ENCODE measurements at regions not wholly inside any gene's neighbourhood (a gene's known extent, or its start where the extent isn't known, plus 50 kb on each side); places are given as distances from the start of the nearest gene placed in this dataset.

DNA sequence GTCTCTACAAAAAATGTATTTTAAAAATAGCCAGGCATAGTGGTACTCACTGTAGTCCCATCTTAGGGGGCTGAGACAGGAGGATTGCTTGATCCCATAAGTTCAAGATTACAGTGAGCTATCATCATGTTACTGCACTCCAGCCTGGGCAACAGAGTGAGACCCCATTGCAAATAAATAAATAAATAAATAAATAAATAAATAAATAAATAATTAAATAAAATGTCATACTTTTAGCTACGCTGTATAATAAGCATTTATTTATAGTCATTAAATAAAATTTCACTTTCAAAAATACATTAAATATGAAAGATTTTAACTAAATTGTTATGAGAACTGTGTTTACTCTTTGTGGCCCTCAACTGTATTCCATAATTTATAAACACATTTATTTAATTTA is 1124.2 kb downstream of the PCDH7 start:
- Histone ChIP-seq H3K14ac (ENCODE audit: insufficient read depth, low read length) (no peak overlapping the region), H3K4ac (ENCODE audit: low read depth, low read length) (no peak overlapping the region), H3K23ac (ENCODE audit: insufficient read length, low read depth, low read length) (no peak overlapping the region), H2BK15ac (ENCODE audit: low read depth, low read length) (no peak overlapping the region), H2AK5ac (ENCODE audit: insufficient read length, low read length) (no peak overlapping the region), H3K18ac (ENCODE audit: insufficient read length, low read depth, low read length) (no peak overlapping the region), H2BK12ac (ENCODE audit: insufficient read length, low read depth, low read length) (no peak overlapping the region), H3K9me3 (ENCODE audit: control insufficient read depth, low read depth, low read length) (no peaks in the 10 kb centered on the region), H3K56ac (ENCODE audit: insufficient read length, low read depth, low read length) (no peak overlapping the region), H3T11ph (ENCODE audit: low read length) (no peak overlapping the region), H3K9ac (ENCODE audit: extremely low read depth, insufficient read length, low read length) (no peak overlapping the region), H3K4me2 (ENCODE audit: insufficient read depth, insufficient read length, low read length) (no peak overlapping the region), H3K79me2 (ENCODE audit: insufficient read depth, low read length) (no peaks in the 10 kb centered on the region), H4K91ac (ENCODE audit: insufficient read length, low read depth, low read length) (no peak overlapping the region), H3K4me1 (ENCODE audit: insufficient read depth, low read length) (no peaks in the 10 kb centered on the region), H3K23me2 (ENCODE audit: insufficient read length, low read depth, low read length, poor library complexity, severe bottlenecking) (no peaks in the 10 kb centered on the region), H3K27me3 (ENCODE audit: insufficient read depth, low read length) (no peaks in the 10 kb centered on the region), H2BK20ac (ENCODE audit: low read depth, low read length, poor library complexity, severe bottlenecking) (no peak overlapping the region), H3K79me1 (ENCODE audit: insufficient read depth, low read depth, low read length, poor library complexity, severe bottlenecking) (no peaks in the 10 kb centered on the region), H3K27ac (ENCODE audit: insufficient read length, low read depth, low read length) (no peak overlapping the region), H4K8ac (replicated peaks; ENCODE audit: insufficient read length, low read depth, low read length) (no peak overlapping the region), H2BK120ac (ENCODE audit: low read depth, low read length, poor library complexity, severe bottlenecking) (no peak overlapping the region), H4K20me1 (ENCODE audit: control insufficient read depth, insufficient read depth, insufficient read length) (no peaks in the 10 kb centered on the region), H2BK5ac (ENCODE audit: insufficient read length, low read length) (no peak overlapping the region), H2AFZ (ENCODE audit: low read length) (no peak overlapping the region), H4K5ac (ENCODE audit: insufficient read length, low read depth, low read length) (no peak overlapping the region)
- no peak overlapping the region for H3K4me3 Mint-ChIP-seq
- peaks cover 0 to 11% (median 2%) of the 10 kb centered on the region in 3 experiments; a peak in 5 of 7 replicates for H3K36me3 Mint-ChIP-seq (ENCODE audit: insufficient read depth in 1 of 3, low read depth in 3 of 3)
- H3K27me3 Mint-ChIP-seq (ENCODE audit: low read depth), result no peaks in the 10 kb centered on the region
- WGBS (ENCODE audit: extremely low coverage, insufficient read length, low lambda C conversion rate), result no CpG with 5 or more reads among the region's 1 CpG
- no peak overlapping the region for H3K27ac Mint-ChIP-seq
- TF ChIP-seq, protein P1, sequence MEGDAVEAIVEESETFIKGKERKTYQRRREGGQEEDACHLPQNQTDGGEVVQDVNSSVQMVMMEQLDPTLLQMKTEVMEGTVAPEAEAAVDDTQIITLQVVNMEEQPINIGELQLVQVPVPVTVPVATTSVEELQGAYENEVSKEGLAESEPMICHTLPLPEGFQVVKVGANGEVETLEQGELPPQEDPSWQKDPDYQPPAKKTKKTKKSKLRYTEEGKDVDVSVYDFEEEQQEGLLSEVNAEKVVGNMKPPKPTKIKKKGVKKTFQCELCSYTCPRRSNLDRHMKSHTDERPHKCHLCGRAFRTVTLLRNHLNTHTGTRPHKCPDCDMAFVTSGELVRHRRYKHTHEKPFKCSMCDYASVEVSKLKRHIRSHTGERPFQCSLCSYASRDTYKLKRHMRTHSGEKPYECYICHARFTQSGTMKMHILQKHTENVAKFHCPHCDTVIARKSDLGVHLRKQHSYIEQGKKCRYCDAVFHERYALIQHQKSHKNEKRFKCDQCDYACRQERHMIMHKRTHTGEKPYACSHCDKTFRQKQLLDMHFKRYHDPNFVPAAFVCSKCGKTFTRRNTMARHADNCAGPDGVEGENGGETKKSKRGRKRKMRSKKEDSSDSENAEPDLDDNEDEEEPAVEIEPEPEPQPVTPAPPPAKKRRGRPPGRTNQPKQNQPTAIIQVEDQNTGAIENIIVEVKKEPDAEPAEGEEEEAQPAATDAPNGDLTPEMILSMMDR (conservative IDR thresholded peaks at IDR 0.05), result no peak
- peaks cover 12 to 15% of the 10 kb centered on the region in 2 experiments for H3K9me3 Mint-ChIP-seq
- H3K4me1 Mint-ChIP-seq, result peaks cover 3 to 7% of the 10 kb centered on the region in 2 experiments; a peak in 3 of 4 replicates
- no peak for DNase-seq

All from H9 (cell line).